Upper lobe of left lung (tissue), 4 donors: ENCODE measurements at regions not wholly inside any gene's neighbourhood (a gene's known extent, or its start where the extent isn't known, plus 50 kb on each side); places are given as distances from the start of the nearest gene placed in this dataset.
"Not testable (repeated sequence)": the region's sequence is repeated elsewhere in the genome, so short reads cannot be mapped to it uniquely, and the experiment has no call there.

Experiments
- CTCF ChIP-seq, 6 experiments: fragments of 450-650 bp in 4 of 6; fragments of 200-600 bp in 2 of 6; sonication (generic) in 2 of 6; IDR thresholded peaks; one replicate each; pipeline ENCODE4 v1.5.1; 2016 to 2019; ENCODE audit warnings: antibody characterized with exemption in 6 of 6
- EP300 ChIP-seq, 4 donors: sonication (generic); formaldehyde crosslinking; IDR thresholded peaks; one replicate each; pipeline ENCODE4 v1.5.1; 2017; ENCODE audit warnings: antibody characterized with exemption in 4 of 4, control low read depth in 2 of 4
- POLR2AphosphoS5 ChIP-seq, 2 donors: sonication (generic); formaldehyde crosslinking; IDR thresholded peaks; one replicate each; pipeline ENCODE4 v1.5.1; 2017; ENCODE audit warnings: antibody characterized with exemption in 2 of 2

- TF ChIP-seq CTCF, POLR2AphosphoS5, EP300 (IDR thresholded peaks at IDR 0.05): not testable (repeated sequence)
Measured at GRCh38 chr21:9769718-9770690, 751.4 kb upstream of the TPTE start.
